H1 (cell line): ENCODE measurements at regions not wholly inside any gene's neighbourhood (a gene's known extent, or its start where the extent isn't known, plus 50 kb on each side); places are given as distances from the start of the nearest gene placed in this dataset.

Experiments used
- CTCF ChIA-PET: fragments of 300-600 bp; sonication (Branson Sonifier 250); formaldehyde crosslinking; loops from one replicate; lab custom pipeline; 2021; ENCODE audit not compliant: partially characterized antibody; lab: Charles Lee
- POLR2A ChIA-PET: fragments of 300-600 bp; sonication (Branson Sonifier 250); formaldehyde crosslinking; loops from one replicate; lab custom pipeline; 2021; ENCODE audit warnings: inconsistent platforms; ENCODE audit not compliant: partially characterized antibody; lab: Charles Lee
- DNase-seq, 2 experiments: peaks; one replicate each; pipeline versions ENCODE4 v3.0.0 to v3.0.0-alpha.2; 2010 to 2022; ENCODE audit warnings: low spot score in 2 of 2, low read depth in 1 of 2, mixed read lengths in 1 of 2
- FAIRE-seq: peaks from 2 replicates; lab custom pipeline; 2011; peaks lifted over from hg19 to GRCh38; lab: Jason Lieb, UNC
- H2AFZ ChIP-seq: 2 replicates; pipeline ENCODE4 v1.8.1; 2012; ENCODE audit warnings: low read length, inconsistent platforms
- H2AK5ac ChIP-seq: 2 replicates; pipeline ENCODE4 v1.6.1; 2013; ENCODE audit warnings: low read depth, low read length
- H2BK120ac ChIP-seq: replicated peaks from 2 replicates; pipeline ENCODE3; 2013; ENCODE audit warnings: low read depth, low read length, inconsistent platforms
- H2BK12ac ChIP-seq: 2 replicates; pipeline ENCODE4 v1.6.1; 2013; ENCODE audit warnings: low read depth, low read length
- H2BK15ac ChIP-seq: 2 replicates; pipeline ENCODE4 v1.6.1; 2013; ENCODE audit warnings: low read length
- H2BK20ac ChIP-seq: 2 replicates; pipeline ENCODE4 v1.6.1; 2013; ENCODE audit warnings: low read length
- H2BK5ac ChIP-seq: 2 replicates; pipeline ENCODE4 v1.6.1; 2013; ENCODE audit warnings: low read depth, low read length
- H3K14ac ChIP-seq: 2 replicates; pipeline ENCODE4 v1.6.1; 2013; ENCODE audit warnings: inconsistent platforms; ENCODE audit not compliant: insufficient read length
- H3K18ac ChIP-seq: 2 replicates; pipeline ENCODE4 v1.6.1; 2013; ENCODE audit warnings: low read length; ENCODE audit errors: extremely low read depth
- H3K23ac ChIP-seq: 2 replicates; pipeline ENCODE4 v1.6.1; 2013; ENCODE audit warnings: inconsistent platforms; ENCODE audit not compliant: insufficient read length
- H3K23me2 ChIP-seq: 2 replicates; pipeline ENCODE4 v1.6.1; 2013; ENCODE audit warnings: low read depth, low read length
- H3K27ac ChIP-seq: 2 replicates; pipeline ENCODE4 v1.6.1; 2011; ENCODE audit warnings: low read depth, low read length, inconsistent platforms
- H3K27me3 ChIP-seq, 4 experiments: replicated peaks in 1 of 4; 1 replicate in 1 of 4; 2 replicates in 3 of 4; pipeline versions ENCODE4 v1.6.1 to v1.8.1; 2011 to 2013; ENCODE audit warnings: low read length in 3 of 4, mild to moderate bottlenecking in 3 of 4, inconsistent platforms in 2 of 4, mixed read lengths in 2 of 4, moderate library complexity in 1 of 4; ENCODE audit not compliant: control insufficient read depth in 3 of 4, insufficient read depth in 3 of 4; ENCODE audit errors: extremely low read depth in 1 of 4
- H3K36me3 ChIP-seq, 4 experiments: 2 replicates each; pipeline versions ENCODE4 v1.6.1 to v1.8.1; 2011 to 2013; ENCODE audit warnings: mild to moderate bottlenecking in 4 of 4, low read length in 3 of 4, moderate library complexity in 2 of 4, control low read depth in 1 of 4, inconsistent platforms in 1 of 4; ENCODE audit not compliant: insufficient read depth in 4 of 4, control insufficient read depth in 2 of 4
- H3K4ac ChIP-seq: replicated peaks from 2 replicates; pipeline ENCODE3; 2013; ENCODE audit warnings: low read length, low read depth, mixed read lengths, inconsistent platforms; ENCODE audit not compliant: insufficient read length
- H3K4me1 ChIP-seq, 4 experiments: replicated peaks in 1 of 4; 1 replicate in 1 of 4; 2 replicates in 3 of 4; pipeline versions ENCODE4 v1.6.1 to v1.8.1; 2011 to 2013; ENCODE audit warnings: low read length in 3 of 4, inconsistent platforms in 2 of 4, mixed read lengths in 1 of 4; ENCODE audit not compliant: insufficient read depth in 4 of 4, control insufficient read depth in 3 of 4
- H3K4me2 ChIP-seq, 2 experiments: 2 replicates each; pipeline versions ENCODE4 v1.6.1 to v1.8.1; 2011 to 2013; ENCODE audit warnings: low read depth in 2 of 2, low read length in 2 of 2, control low read depth in 1 of 2, inconsistent platforms in 1 of 2, mild to moderate bottlenecking in 1 of 2; ENCODE audit not compliant: insufficient read depth in 1 of 2
- H3K4me3 ChIP-seq, 4 experiments: fragments of 200-600, 300-600 bp in 1 of 4; sonication (generic), shearing (Covaris generic), sonication (Bioruptor Twin) in 1 of 4; 2 replicates each; pipeline versions ENCODE4 v1.5.1 to v1.8.1; 2011 to 2016; ENCODE audit warnings: low read length in 4 of 4, low read depth in 3 of 4, control low read depth in 2 of 4, inconsistent platforms in 2 of 4, mild to moderate bottlenecking in 2 of 4, mixed read lengths in 1 of 4, moderate library complexity in 1 of 4; ENCODE audit not compliant: insufficient read depth in 2 of 4; ENCODE audit errors: extremely low read depth in 1 of 4
- H3K56ac ChIP-seq: replicated peaks from 2 replicates; pipeline ENCODE3; 2013; ENCODE audit warnings: low read depth, mild to moderate bottlenecking, mixed read lengths, low read length, inconsistent platforms; ENCODE audit not compliant: insufficient read length
- H3K79me1 ChIP-seq: 2 replicates; pipeline ENCODE4 v1.6.1; 2013; ENCODE audit warnings: low read depth, low read length, control low read depth
- H3K79me2 ChIP-seq, 2 experiments: 2 replicates each; pipeline versions ENCODE4 v1.6.1 to v1.8.1; 2012 to 2013; ENCODE audit warnings: low read length in 2 of 2, mild to moderate bottlenecking in 2 of 2, inconsistent platforms in 1 of 2; ENCODE audit not compliant: insufficient read depth in 2 of 2, control insufficient read depth in 1 of 2
- H3K9ac ChIP-seq, 4 experiments: replicated peaks in 1 of 4; 1 replicate in 1 of 4; 2 replicates in 3 of 4; pipeline versions ENCODE4 v1.6.1 to v1.8.1; 2011 to 2013; ENCODE audit warnings: low read depth in 3 of 4, low read length in 3 of 4, control low read depth in 2 of 4, mild to moderate bottlenecking in 2 of 4, moderate library complexity in 2 of 4, inconsistent platforms in 1 of 4; ENCODE audit errors: extremely low read depth in 1 of 4
- H3K9me3 ChIP-seq, 2 experiments: 2 replicates each; pipeline versions ENCODE4 v1.6.1 to v1.8.1; 2012 to 2013; ENCODE audit warnings: mild to moderate bottlenecking in 2 of 2, moderate library complexity in 2 of 2, control low read depth in 1 of 2, inconsistent platforms in 1 of 2, low read depth in 1 of 2, low read length in 1 of 2, mixed read lengths in 1 of 2; ENCODE audit not compliant: insufficient read depth in 2 of 2
- H4K20me1 ChIP-seq, 2 experiments: replicated peaks in 1 of 2; 2 replicates each; pipeline versions ENCODE3 to v1.8.1; 2011 to 2013; ENCODE audit warnings: inconsistent platforms in 2 of 2, low read length in 2 of 2, mild to moderate bottlenecking in 1 of 2; ENCODE audit not compliant: insufficient read depth in 2 of 2, control insufficient read depth in 1 of 2
- H4K5ac ChIP-seq: 2 replicates; pipeline ENCODE4 v1.6.1; 2013; ENCODE audit warnings: low read length, low read depth, mixed read lengths, inconsistent platforms; ENCODE audit not compliant: insufficient read length
- H4K8ac ChIP-seq: 2 replicates; pipeline ENCODE4 v1.8.0; 2013; ENCODE audit warnings: mild to moderate bottlenecking, moderate library complexity, low read length, inconsistent platforms; ENCODE audit not compliant: insufficient read depth; ENCODE audit errors: extremely low read depth
- H4K91ac ChIP-seq: replicated peaks from 2 replicates; pipeline ENCODE3; 2013; ENCODE audit warnings: low read length, mixed read lengths, inconsistent platforms; ENCODE audit not compliant: insufficient read length
- ATF3 ChIP-seq: IDR thresholded peaks from 2 replicates; pipeline ENCODE4 v1.6.1; 2011; ENCODE audit warnings: low read depth, mild to moderate bottlenecking, low read length; ENCODE audit not compliant: insufficient read depth
- CTCF ChIP-seq, 3 experiments: IDR thresholded peaks; 1 replicate in 2 of 3; 2 replicates in 1 of 3; pipeline versions ENCODE4 v1.5.1 to v1.6.1; 2011; ENCODE audit warnings: low read length in 3 of 3, mild to moderate bottlenecking in 3 of 3, inconsistent platforms in 2 of 3, low read depth in 1 of 3, moderate library complexity in 1 of 3; ENCODE audit not compliant: insufficient read depth in 1 of 3; ENCODE audit errors: control extremely low read depth in 1 of 3
- GABPA ChIP-seq: IDR thresholded peaks from 2 replicates; pipeline ENCODE4 v1.6.1; 2011; ENCODE audit warnings: mild to moderate bottlenecking, low read length, moderate library complexity, borderline replicate concordance; ENCODE audit not compliant: insufficient read depth
- GTF2F1 ChIP-seq: IDR thresholded peaks from 2 replicates; pipeline ENCODE4 v1.6.1; 2012; ENCODE audit warnings: low read depth, low read length, improper control_type of control experiment, borderline replicate concordance
- NRF1 ChIP-seq: IDR thresholded peaks from 2 replicates; pipeline ENCODE4 v1.6.1; 2011; ENCODE audit warnings: mild to moderate bottlenecking, low read depth, low read length, improper control_type of control experiment
- PHF8 ChIP-seq: fragments of 200-600 bp; sonication (generic); conservative IDR thresholded peaks from 2 replicates; pipeline ENCODE4 v1.7.1; 2012; ENCODE audit warnings: low read depth, mild to moderate bottlenecking, inconsistent platforms, low read length, moderate library complexity
- POLR2A ChIP-seq, 2 experiments: IDR thresholded peaks; 1 replicate in 1 of 2; 2 replicates in 1 of 2; pipeline ENCODE4 v1.6.1; 2011; ENCODE audit warnings: low read depth in 2 of 2, low read length in 2 of 2, mild to moderate bottlenecking in 2 of 2; ENCODE audit errors: control extremely low read depth in 1 of 2
- RXRA ChIP-seq: IDR thresholded peaks from 2 replicates; pipeline ENCODE4 v1.6.1; 2011; ENCODE audit warnings: low read depth, mild to moderate bottlenecking, low read length, moderate library complexity; ENCODE audit not compliant: insufficient read depth
- SRF ChIP-seq: IDR thresholded peaks from 2 replicates; pipeline ENCODE4 v1.6.1; 2011; ENCODE audit warnings: mild to moderate bottlenecking, low read depth, low read length, moderate library complexity
- WGBS, 2 experiments: shearing (Covaris generic) in 1 of 2; methylation state at CpG; one replicate each; pipeline versions ENCODE4 v1.1.6 to v1.1.7; 2013 to 2015; ENCODE audit warnings: low lambda C conversion rate in 2 of 2, mixed read lengths in 2 of 2, inconsistent platforms in 1 of 2, low coverage in 1 of 2, missing lambda C conversion rate in 1 of 2; ENCODE audit not compliant: insufficient replicate concordance in 2 of 2, insufficient coverage in 1 of 2, insufficient read length in 1 of 2; ENCODE audit errors: extremely low coverage in 1 of 2, missing lambda C conversion rate in 1 of 2; 5-methylcytosine and 5-hydroxymethylcytosine counted together

GRCh38 chrY:19502169-19503091 is 242.1 kb downstream of the KDM5D start:
- no peak overlapping the region for H2BK12ac ChIP-seq
- no peak overlapping the region for H3K18ac ChIP-seq
- H3K4me1 ChIP-seq = no peaks in the 10 kb centered on the region
- H3K56ac ChIP-seq = no peak overlapping the region
- H3K4ac ChIP-seq = no peak overlapping the region
- no peak for FAIRE-seq
- H2BK5ac ChIP-seq = no peak overlapping the region
- no peak overlapping the region for H3K4me3 ChIP-seq
- H3K23me2 ChIP-seq = no peaks in the 10 kb centered on the region
- H2BK15ac ChIP-seq = no peak overlapping the region
- H3K4me2 ChIP-seq = no peak overlapping the region
- no peaks in the 10 kb centered on the region for H3K79me1 ChIP-seq
- no peak overlapping the region for H2BK20ac ChIP-seq
- no peak overlapping the region for H3K23ac ChIP-seq
- no peak overlapping the region for H4K8ac ChIP-seq
- H2BK120ac ChIP-seq = no peak overlapping the region
- no peak overlapping the region for H4K5ac ChIP-seq
- no peaks in the 10 kb centered on the region for H3K36me3 ChIP-seq
- H3K27ac ChIP-seq = no peak overlapping the region
- no peak overlapping the region; the same call in 1 of the 2 replicates for H2AFZ ChIP-seq
- 93% methylated on average over 23 of the region's 40 CpGs; no CpG with 5 or more reads in 1 of the 2 experiments for WGBS, 2 experiments
- ChIA-PET POLR2A (no interaction called here), CTCF (interaction anchor here (0.9 to 1.0 kb wide), 3 partner anchors 11 to 31 kb away, joined by 3 to 4 read pairs (median 3); no protein-coding TSS in a partner anchor)
- H4K91ac ChIP-seq = no peak overlapping the region
- no peak overlapping the region for H2AK5ac ChIP-seq
- no peak overlapping the region for H3K14ac ChIP-seq
- no peaks in the 10 kb centered on the region for H4K20me1 ChIP-seq
- DNase-seq = no peak
- H3K79me2 ChIP-seq = no peaks in the 10 kb centered on the region
- no peaks in the 10 kb centered on the region for H3K27me3 ChIP-seq
- H3K9me3 ChIP-seq = no peaks in the 10 kb centered on the region
- no peak overlapping the region for H3K9ac ChIP-seq
- no peak for TF ChIP-seq NRF1
- no peak for TF ChIP-seq GTF2F1
- TF ChIP-seq RXRA = no peak
- TF ChIP-seq ATF3 = no peak
- no peak for TF ChIP-seq GABPA
- no peak for TF ChIP-seq POLR2A (IDR thresholded peaks at IDR 0.05; ENCODE audit: control extremely low read depth in 1 of 2, low read depth in 2 of 2, low read length in 2 of 2)
- no peak for TF ChIP-seq CTCF (IDR thresholded peaks at IDR 0.05; ENCODE audit: control extremely low read depth in 1 of 3, insufficient read depth in 1 of 3, low read depth in 1 of 3, low read length in 3 of 3)
- TF ChIP-seq SRF = no peak
- no peak for TF ChIP-seq PHF8
